PC-9 (cell line): ENCODE measurements at regions not wholly inside any gene's neighbourhood (a gene's known extent, or its start where the extent isn't known, plus 50 kb on each side); places are given as distances from the start of the nearest gene placed in this dataset.

Experiments used
- BruUV-seq: library from RNA; stranded (reverse); fragments of 400-500 nt; replicated peaks from 2 replicates; lab custom pipeline; 2021; lab: Mats Ljungman, UMichigan
- CTCF ChIA-PET: fragments of 300-600 bp; sonication (Branson Sonifier 250); formaldehyde crosslinking; loops from one replicate; lab custom pipeline; 2022; ENCODE audit warnings: antibody characterized with exemption; lab: Charles Lee
- POLR2A ChIA-PET: fragments of 300-600 bp; sonication (Branson Sonifier 250); formaldehyde crosslinking; loops from one replicate; lab custom pipeline; 2022; ENCODE audit warnings: antibody characterized with exemption; ENCODE audit not compliant: unreplicated experiment; lab: Charles Lee
- DNase-seq, 2 experiments: peaks; one replicate each; pipeline versions ENCODE4 v3.0.0 to v3.0.0-alpha.2; 2015 to 2022; ENCODE audit warnings: mixed read lengths in 1 of 2
- H2AFZ ChIP-seq: fragments of 200-600 bp; sonication (generic); 2 replicates; pipeline ENCODE4 v1.8.1; 2017; ENCODE audit warnings: antibody characterized with exemption
- H3F3A ChIP-seq: fragments of 200-600 bp; sonication (generic); 2 replicates; pipeline ENCODE4 v1.8.1; 2017; ENCODE audit warnings: antibody characterized with exemption, mild to moderate bottlenecking, low read depth; ENCODE audit not compliant: insufficient read depth
- H3K27ac ChIP-seq: fragments of 200-600 bp; sonication (generic); 2 replicates; pipeline ENCODE4 v1.6.1; 2016; ENCODE audit warnings: mixed run types
- H3K27me3 ChIP-seq: fragments of 200-600 bp; sonication (generic); 2 replicates; pipeline ENCODE4 v1.6.1; 2016; ENCODE audit warnings: low read depth, mixed run types; ENCODE audit not compliant: insufficient read depth
- H3K36me3 ChIP-seq: fragments of 200-600 bp; sonication (generic); 2 replicates; pipeline ENCODE4 v1.6.1; 2016; ENCODE audit warnings: low read depth, mixed run types
- H3K4me1 ChIP-seq: fragments of 200-600 bp; sonication (generic); replicated peaks from 2 replicates; pipeline ENCODE4 v1.6.1; 2016; ENCODE audit warnings: mixed run types; ENCODE audit not compliant: insufficient read depth
- H3K4me2 ChIP-seq: fragments of 200-600 bp; sonication (generic); 2 replicates; pipeline ENCODE4 v1.6.1; 2017; ENCODE audit warnings: mixed run types
- H3K4me3 ChIP-seq: fragments of 200-600 bp; sonication (generic); 2 replicates; pipeline ENCODE4 v1.6.1; 2016; ENCODE audit warnings: mixed run types
- H3K79me2 ChIP-seq: fragments of 200-600 bp; sonication (generic); 2 replicates; pipeline ENCODE4 v1.6.1; 2017; ENCODE audit warnings: low read depth, mixed run types
- H3K9me2 ChIP-seq: fragments of 200-600 bp; sonication (generic); 2 replicates; pipeline ENCODE4 v1.8.1; 2017; ENCODE audit warnings: mild to moderate bottlenecking; ENCODE audit not compliant: insufficient read depth
- H3K9me3 ChIP-seq: fragments of 200-600 bp; sonication (generic); 2 replicates; pipeline ENCODE4 v1.8.1; 2016; ENCODE audit warnings: low read depth; ENCODE audit not compliant: insufficient read depth
- H4K20me1 ChIP-seq: fragments of 200-600 bp; sonication (generic); 2 replicates; pipeline ENCODE4 v1.8.1; 2017; ENCODE audit not compliant: insufficient read depth
- EZH2 ChIP-seq: fragments of 200-600 bp; sonication (generic); IDR thresholded peaks from 2 replicates; pipeline ENCODE4 v1.8.0; 2017; ENCODE audit warnings: antibody characterized with exemption, low read depth
- intact Hi-C: fragments of 100-400 bp; cut with micrococcal nuclease; formaldehyde crosslinking; loops from one replicate; pipeline ENCODE4 v1.10.0; 2022; ENCODE audit not compliant: unreplicated experiment
- TF ChIP-seq, protein P1 (sequence below): fragments of 200-600 bp; sonication (generic); conservative IDR thresholded peaks from 2 replicates; pipeline ENCODE4 v1.6.1; 2017; ENCODE audit warnings: mixed run types, antibody characterized with exemption, mild to moderate bottlenecking, moderate library complexity

DNA sequence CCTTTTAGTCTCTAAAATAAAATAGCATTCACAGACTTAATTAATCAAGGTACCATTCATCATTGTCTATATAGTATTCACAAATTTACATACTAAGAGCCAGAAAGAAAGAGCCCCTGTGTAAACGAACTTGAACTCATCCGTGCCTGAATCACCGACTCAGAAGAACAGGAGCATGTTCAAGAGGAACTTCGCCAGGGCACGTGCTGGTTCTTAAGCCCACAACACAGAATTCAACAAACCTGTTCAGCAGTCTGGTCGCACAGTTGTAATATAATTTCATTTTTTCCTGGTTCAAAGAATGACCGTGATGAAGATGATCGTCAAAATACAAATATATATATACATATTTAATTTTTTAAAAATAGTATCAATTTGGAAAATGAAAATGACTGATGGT is 141.9 kb downstream of the CETN3 start:
- no peak overlapping the region for H3K4me3 ChIP-seq
- no peaks in the 10 kb centered on the region for H3F3A ChIP-seq
- ChIA-PET CTCF (interaction anchor here (0.6 kb wide), 1 partner anchor 1539 kb away, joined by 3 read pairs; no protein-coding TSS in a partner anchor), POLR2A (no interaction called here)
- DNase-seq: no peak
- H3K27me3 ChIP-seq: no peaks in the 10 kb centered on the region
- no peaks in the 10 kb centered on the region for H4K20me1 ChIP-seq
- no peaks in the 10 kb centered on the region for H3K9me3 ChIP-seq
- no peaks in the 10 kb centered on the region for H3K79me2 ChIP-seq
- no peak overlapping the region for H3K4me2 ChIP-seq
- no peak overlapping the region for H3K27ac ChIP-seq
- H3K36me3 ChIP-seq: no peaks in the 10 kb centered on the region
- TF ChIP-seq, protein P1, sequence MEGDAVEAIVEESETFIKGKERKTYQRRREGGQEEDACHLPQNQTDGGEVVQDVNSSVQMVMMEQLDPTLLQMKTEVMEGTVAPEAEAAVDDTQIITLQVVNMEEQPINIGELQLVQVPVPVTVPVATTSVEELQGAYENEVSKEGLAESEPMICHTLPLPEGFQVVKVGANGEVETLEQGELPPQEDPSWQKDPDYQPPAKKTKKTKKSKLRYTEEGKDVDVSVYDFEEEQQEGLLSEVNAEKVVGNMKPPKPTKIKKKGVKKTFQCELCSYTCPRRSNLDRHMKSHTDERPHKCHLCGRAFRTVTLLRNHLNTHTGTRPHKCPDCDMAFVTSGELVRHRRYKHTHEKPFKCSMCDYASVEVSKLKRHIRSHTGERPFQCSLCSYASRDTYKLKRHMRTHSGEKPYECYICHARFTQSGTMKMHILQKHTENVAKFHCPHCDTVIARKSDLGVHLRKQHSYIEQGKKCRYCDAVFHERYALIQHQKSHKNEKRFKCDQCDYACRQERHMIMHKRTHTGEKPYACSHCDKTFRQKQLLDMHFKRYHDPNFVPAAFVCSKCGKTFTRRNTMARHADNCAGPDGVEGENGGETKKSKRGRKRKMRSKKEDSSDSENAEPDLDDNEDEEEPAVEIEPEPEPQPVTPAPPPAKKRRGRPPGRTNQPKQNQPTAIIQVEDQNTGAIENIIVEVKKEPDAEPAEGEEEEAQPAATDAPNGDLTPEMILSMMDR: no peak
- TF ChIP-seq EZH2: no peak
- no peak overlapping the region for H2AFZ ChIP-seq
- no TSS peak for BruUV-seq
- no peaks in the 10 kb centered on the region for H3K9me2 ChIP-seq
- intact Hi-C loops: loop anchor here (10.0 kb wide), 3 partner anchors 83 to 533 kb away; no protein-coding TSS in a partner anchor
- H3K4me1 ChIP-seq: no peaks in the 10 kb centered on the region

DNA sequence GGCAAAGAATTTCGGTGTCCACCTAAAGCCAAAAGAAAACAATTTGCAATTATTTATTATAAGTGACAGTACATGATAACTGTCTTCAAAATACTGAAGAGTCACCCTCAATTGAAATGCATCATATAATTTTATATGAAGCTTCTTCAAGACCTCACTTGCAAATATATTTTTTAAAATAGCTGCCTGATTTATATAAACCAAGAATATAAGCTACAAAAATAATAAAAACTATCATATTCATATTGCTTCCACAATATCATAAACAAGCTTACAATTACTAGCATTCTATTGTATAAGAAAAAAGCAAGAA is 144.1 kb downstream of the CETN3 start:
- Histone ChIP-seq H2AFZ (no peak overlapping the region), H3F3A (no peaks in the 10 kb centered on the region), H3K9me3 (no peaks in the 10 kb centered on the region), H3K4me1 (no peaks in the 10 kb centered on the region), H3K36me3 (no peaks in the 10 kb centered on the region), H3K4me2 (no peak overlapping the region), H3K9me2 (no peaks in the 10 kb centered on the region), H3K27me3 (no peaks in the 10 kb centered on the region), H3K4me3 (no peak overlapping the region), H3K27ac (no peak overlapping the region), H3K79me2 (no peaks in the 10 kb centered on the region), H4K20me1 (no peaks in the 10 kb centered on the region)
- intact Hi-C loops: loop anchor here (1.0 to 10.0 kb wide), 6 partner anchors 81 to 1536 kb away; no protein-coding TSS in a partner anchor
- DNase-seq: no peak
- TF ChIP-seq, protein P1: no peak
- no peak for TF ChIP-seq EZH2
- no TSS peak for BruUV-seq
- ChIA-PET CTCF (interaction anchor here (1.0 to 1.2 kb wide), 2 partner anchors 1536 to 1538 kb away, joined by 3 to 4 read pairs; no protein-coding TSS in a partner anchor), POLR2A (interaction anchor here (0.7 kb wide), 1 partner anchor 1414 kb away, joined by 3 read pairs; no protein-coding TSS in a partner anchor)

DNA sequence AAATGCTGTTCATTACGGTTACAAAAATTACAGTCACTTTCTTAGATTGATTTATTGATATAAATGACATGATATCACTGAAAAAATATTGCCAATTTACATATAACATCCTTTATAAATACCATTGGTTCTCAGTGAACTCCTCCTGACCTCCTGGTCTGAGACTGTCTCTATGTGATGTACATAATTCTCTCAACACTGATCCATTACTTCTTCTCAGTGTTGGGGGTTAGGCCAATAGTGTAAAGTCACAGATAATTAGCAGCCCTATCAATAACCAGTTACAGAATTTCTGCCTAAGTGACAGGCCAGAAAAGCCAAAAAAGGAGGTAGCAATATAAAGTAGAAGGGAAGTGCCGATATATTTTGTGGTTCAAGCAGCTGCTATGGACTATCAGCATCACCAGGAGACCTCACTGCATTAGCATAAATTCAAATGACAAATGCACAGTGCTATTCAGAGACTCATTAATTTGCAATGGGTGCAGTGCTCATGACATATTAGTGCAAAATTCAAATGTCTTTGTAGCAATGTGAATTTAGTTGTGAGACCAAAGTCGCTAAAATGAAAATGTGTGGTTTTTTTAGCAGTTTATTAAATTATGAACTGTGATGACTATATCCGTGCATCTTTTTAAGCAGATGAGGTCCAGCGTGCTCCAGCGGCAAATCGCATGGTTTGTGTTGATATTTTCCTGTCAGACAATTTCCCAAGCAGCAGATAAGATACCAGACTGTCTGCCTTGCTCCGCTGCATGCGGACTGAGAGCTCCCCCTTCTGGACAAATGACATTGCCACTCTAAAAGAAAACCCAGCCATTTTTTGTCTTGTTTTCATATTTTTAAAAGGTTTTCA is 144.6 kb downstream of the CETN3 start:
- Histone ChIP-seq H3K36me3 (no peaks in the 10 kb centered on the region), H3K4me3 (no peak overlapping the region), H3F3A (no peaks in the 10 kb centered on the region), H3K27me3 (no peaks in the 10 kb centered on the region), H3K9me2 (no peaks in the 10 kb centered on the region), H3K9me3 (no peaks in the 10 kb centered on the region), H3K79me2 (no peaks in the 10 kb centered on the region), H3K4me1 (no peaks in the 10 kb centered on the region), H3K27ac (no peak overlapping the region), H4K20me1 (no peaks in the 10 kb centered on the region), H2AFZ (no peak overlapping the region), H3K4me2 (no peak overlapping the region)
- TF ChIP-seq EZH2: no peak
- TF ChIP-seq, protein P1: peak; percentile 93
- peak in 1 of 2 experiments; percentile 55 for DNase-seq
- POLR2A ChIA-PET: interaction anchor here (0.7 kb wide), 2 partner anchors 813 to 1414 kb away, joined by 3 read pairs; no protein-coding TSS in a partner anchor
- BruUV-seq: no TSS peak
- CTCF ChIA-PET: interaction anchor here (1.2 kb wide), 1 partner anchor 1535 kb away, joined by 3 read pairs; no protein-coding TSS in a partner anchor
- intact Hi-C loops: loop anchor here (1.0 to 10.0 kb wide), 6 partner anchors 80 to 1536 kb away; no protein-coding TSS in a partner anchor
